CD4-positive, alpha-beta T cell treated with Interleukin-2 at 100 ng/mL for 4 hours (primary cell): ENCODE measurements at regions not wholly inside any gene's neighbourhood (a gene's known extent, or its start where the extent isn't known, plus 50 kb on each side); places are given as distances from the start of the nearest gene placed in this dataset.

Source experiments
- DNase-seq: peaks from one replicate; pipeline ENCODE4 v3.0.0-alpha.2; 2020; ENCODE audit warnings: low spot score

- no peak for DNase-seq
Measured at GRCh38 chr5:67297802-67298532, 101.4 kb upstream of the CD180 start.

- DNase-seq = no peak
Measured at GRCh38 chr5:67297376-67297775, 100.8 kb upstream of the CD180 start.

GRCh38 chr5:67294266-67294938 lies 97.8 kb upstream of the CD180 start:
- DNase-seq = no peak

- no peak for DNase-seq
Measured at GRCh38 chr5:67293226-67293625, 96.6 kb upstream of the CD180 start.

- no peak for DNase-seq
Measured at GRCh38 chr5:67292201-67292940, 95.8 kb upstream of the CD180 start.

GRCh38 chr5:67291671-67292070 lies 95.1 kb upstream of the CD180 start:
- no peak for DNase-seq

GRCh38 chr5:67291066-67291465 lies 94.5 kb upstream of the CD180 start:
- no peak for DNase-seq

- DNase-seq = no peak
Measured at GRCh38 chr5:67290655-67291054, 94.1 kb upstream of the CD180 start.

GRCh38 chr5:67289763-67290521 lies 93.3 kb upstream of the CD180 start:
- no peak for DNase-seq

- no peak for DNase-seq
Measured at GRCh38 chr5:67287510-67288268, 91.1 kb upstream of the CD180 start.

- no peak for DNase-seq
Measured at GRCh38 chr5:67286006-67286405, 89.4 kb upstream of the CD180 start.

- DNase-seq = no peak
Measured at GRCh38 chr5:67283988-67284487, 87.4 kb upstream of the CD180 start.

- DNase-seq = no peak
Measured at GRCh38 chr5:67283275-67283987, 86.8 kb upstream of the CD180 start.

GRCh38 chr5:67281874-67282273 lies 85.3 kb upstream of the CD180 start:
- no peak for DNase-seq

- no peak for DNase-seq
Measured at GRCh38 chr5:67273689-67274356, 77.2 kb upstream of the CD180 start.

GRCh38 chr5:67272453-67273130 lies 76.0 kb upstream of the CD180 start:
- no peak for DNase-seq

- DNase-seq = no peak
Measured at GRCh38 chr5:67268231-67269021, 71.8 kb upstream of the CD180 start.

- DNase-seq = no peak
Measured at GRCh38 chr5:67267512-67268216, 71.1 kb upstream of the CD180 start.
